H1 (cell line): ENCODE measurements at regions not wholly inside any gene's neighbourhood (a gene's known extent, or its start where the extent isn't known, plus 50 kb on each side); places are given as distances from the start of the nearest gene placed in this dataset. TPM values are rescaled to one million over a fixed set of nuclear protein-coding genes. Genes with fewer than 3 reads are reported as not detected.

Source experiments
- CTCF ChIA-PET: fragments of 300-600 bp; sonication (Branson Sonifier 250); formaldehyde crosslinking; loops from one replicate; lab custom pipeline; 2021; ENCODE audit not compliant: partially characterized antibody; lab: Charles Lee
- POLR2A ChIA-PET: fragments of 300-600 bp; sonication (Branson Sonifier 250); formaldehyde crosslinking; loops from one replicate; lab custom pipeline; 2021; ENCODE audit warnings: inconsistent platforms; ENCODE audit not compliant: partially characterized antibody; lab: Charles Lee
- DNase-seq, 2 experiments: peaks; one replicate each; pipeline versions ENCODE4 v3.0.0 to v3.0.0-alpha.2; 2010 to 2022; ENCODE audit warnings: low spot score in 2 of 2, low read depth in 1 of 2, mixed read lengths in 1 of 2
- FAIRE-seq: peaks from 2 replicates; lab custom pipeline; 2011; peaks lifted over from hg19 to GRCh38; lab: Jason Lieb, UNC
- H2AFZ ChIP-seq: 2 replicates; pipeline ENCODE4 v1.8.1; 2012; ENCODE audit warnings: low read length, inconsistent platforms
- H2AK5ac ChIP-seq: 2 replicates; pipeline ENCODE4 v1.6.1; 2013; ENCODE audit warnings: low read depth, low read length
- H2BK120ac ChIP-seq: replicated peaks from 2 replicates; pipeline ENCODE3; 2013; ENCODE audit warnings: low read depth, low read length, inconsistent platforms
- H2BK12ac ChIP-seq: 2 replicates; pipeline ENCODE4 v1.6.1; 2013; ENCODE audit warnings: low read depth, low read length
- H2BK15ac ChIP-seq: 2 replicates; pipeline ENCODE4 v1.6.1; 2013; ENCODE audit warnings: low read length
- H2BK20ac ChIP-seq: 2 replicates; pipeline ENCODE4 v1.6.1; 2013; ENCODE audit warnings: low read length
- H2BK5ac ChIP-seq: 2 replicates; pipeline ENCODE4 v1.6.1; 2013; ENCODE audit warnings: low read depth, low read length
- H3K14ac ChIP-seq: 2 replicates; pipeline ENCODE4 v1.6.1; 2013; ENCODE audit warnings: inconsistent platforms; ENCODE audit not compliant: insufficient read length
- H3K18ac ChIP-seq: 2 replicates; pipeline ENCODE4 v1.6.1; 2013; ENCODE audit warnings: low read length; ENCODE audit errors: extremely low read depth
- H3K23ac ChIP-seq: 2 replicates; pipeline ENCODE4 v1.6.1; 2013; ENCODE audit warnings: inconsistent platforms; ENCODE audit not compliant: insufficient read length
- H3K23me2 ChIP-seq: 2 replicates; pipeline ENCODE4 v1.6.1; 2013; ENCODE audit warnings: low read depth, low read length
- H3K27ac ChIP-seq: 2 replicates; pipeline ENCODE4 v1.6.1; 2011; ENCODE audit warnings: low read depth, low read length, inconsistent platforms
- H3K27me3 ChIP-seq, 4 experiments: replicated peaks in 1 of 4; 1 replicate in 1 of 4; 2 replicates in 3 of 4; pipeline versions ENCODE4 v1.6.1 to v1.8.1; 2011 to 2013; ENCODE audit warnings: low read length in 3 of 4, mild to moderate bottlenecking in 3 of 4, inconsistent platforms in 2 of 4, mixed read lengths in 2 of 4, moderate library complexity in 1 of 4; ENCODE audit not compliant: control insufficient read depth in 3 of 4, insufficient read depth in 3 of 4; ENCODE audit errors: extremely low read depth in 1 of 4
- H3K36me3 ChIP-seq, 4 experiments: 2 replicates each; pipeline versions ENCODE4 v1.6.1 to v1.8.1; 2011 to 2013; ENCODE audit warnings: mild to moderate bottlenecking in 4 of 4, low read length in 3 of 4, moderate library complexity in 2 of 4, control low read depth in 1 of 4, inconsistent platforms in 1 of 4; ENCODE audit not compliant: insufficient read depth in 4 of 4, control insufficient read depth in 2 of 4
- H3K4ac ChIP-seq: replicated peaks from 2 replicates; pipeline ENCODE3; 2013; ENCODE audit warnings: low read length, low read depth, mixed read lengths, inconsistent platforms; ENCODE audit not compliant: insufficient read length
- H3K4me1 ChIP-seq, 4 experiments: replicated peaks in 1 of 4; 1 replicate in 1 of 4; 2 replicates in 3 of 4; pipeline versions ENCODE4 v1.6.1 to v1.8.1; 2011 to 2013; ENCODE audit warnings: low read length in 3 of 4, inconsistent platforms in 2 of 4, mixed read lengths in 1 of 4; ENCODE audit not compliant: insufficient read depth in 4 of 4, control insufficient read depth in 3 of 4
- H3K4me2 ChIP-seq, 2 experiments: 2 replicates each; pipeline versions ENCODE4 v1.6.1 to v1.8.1; 2011 to 2013; ENCODE audit warnings: low read depth in 2 of 2, low read length in 2 of 2, control low read depth in 1 of 2, inconsistent platforms in 1 of 2, mild to moderate bottlenecking in 1 of 2; ENCODE audit not compliant: insufficient read depth in 1 of 2
- H3K4me3 ChIP-seq, 4 experiments: fragments of 200-600, 300-600 bp in 1 of 4; sonication (generic), shearing (Covaris generic), sonication (Bioruptor Twin) in 1 of 4; 2 replicates each; pipeline versions ENCODE4 v1.5.1 to v1.8.1; 2011 to 2016; ENCODE audit warnings: low read length in 4 of 4, low read depth in 3 of 4, control low read depth in 2 of 4, inconsistent platforms in 2 of 4, mild to moderate bottlenecking in 2 of 4, mixed read lengths in 1 of 4, moderate library complexity in 1 of 4; ENCODE audit not compliant: insufficient read depth in 2 of 4; ENCODE audit errors: extremely low read depth in 1 of 4
- H3K56ac ChIP-seq: replicated peaks from 2 replicates; pipeline ENCODE3; 2013; ENCODE audit warnings: low read depth, mild to moderate bottlenecking, mixed read lengths, low read length, inconsistent platforms; ENCODE audit not compliant: insufficient read length
- H3K79me1 ChIP-seq: 2 replicates; pipeline ENCODE4 v1.6.1; 2013; ENCODE audit warnings: low read depth, low read length, control low read depth
- H3K79me2 ChIP-seq, 2 experiments: 2 replicates each; pipeline versions ENCODE4 v1.6.1 to v1.8.1; 2012 to 2013; ENCODE audit warnings: low read length in 2 of 2, mild to moderate bottlenecking in 2 of 2, inconsistent platforms in 1 of 2; ENCODE audit not compliant: insufficient read depth in 2 of 2, control insufficient read depth in 1 of 2
- H3K9ac ChIP-seq, 4 experiments: replicated peaks in 1 of 4; 1 replicate in 1 of 4; 2 replicates in 3 of 4; pipeline versions ENCODE4 v1.6.1 to v1.8.1; 2011 to 2013; ENCODE audit warnings: low read depth in 3 of 4, low read length in 3 of 4, control low read depth in 2 of 4, mild to moderate bottlenecking in 2 of 4, moderate library complexity in 2 of 4, inconsistent platforms in 1 of 4; ENCODE audit errors: extremely low read depth in 1 of 4
- H3K9me3 ChIP-seq, 2 experiments: 2 replicates each; pipeline versions ENCODE4 v1.6.1 to v1.8.1; 2012 to 2013; ENCODE audit warnings: mild to moderate bottlenecking in 2 of 2, moderate library complexity in 2 of 2, control low read depth in 1 of 2, inconsistent platforms in 1 of 2, low read depth in 1 of 2, low read length in 1 of 2, mixed read lengths in 1 of 2; ENCODE audit not compliant: insufficient read depth in 2 of 2
- H4K20me1 ChIP-seq, 2 experiments: replicated peaks in 1 of 2; 2 replicates each; pipeline versions ENCODE3 to v1.8.1; 2011 to 2013; ENCODE audit warnings: inconsistent platforms in 2 of 2, low read length in 2 of 2, mild to moderate bottlenecking in 1 of 2; ENCODE audit not compliant: insufficient read depth in 2 of 2, control insufficient read depth in 1 of 2
- H4K5ac ChIP-seq: 2 replicates; pipeline ENCODE4 v1.6.1; 2013; ENCODE audit warnings: low read length, low read depth, mixed read lengths, inconsistent platforms; ENCODE audit not compliant: insufficient read length
- H4K8ac ChIP-seq: 2 replicates; pipeline ENCODE4 v1.8.0; 2013; ENCODE audit warnings: mild to moderate bottlenecking, moderate library complexity, low read length, inconsistent platforms; ENCODE audit not compliant: insufficient read depth; ENCODE audit errors: extremely low read depth
- H4K91ac ChIP-seq: replicated peaks from 2 replicates; pipeline ENCODE3; 2013; ENCODE audit warnings: low read length, mixed read lengths, inconsistent platforms; ENCODE audit not compliant: insufficient read length
- MAX ChIP-seq: IDR thresholded peaks from 2 replicates; pipeline ENCODE4 v1.6.1; 2012; ENCODE audit warnings: inconsistent platforms
- RNF2 ChIP-seq: fragments of 200-900, 300-1000 bp; sonication (generic); IDR thresholded peaks from 2 replicates; pipeline ENCODE4 v1.7.1; 2016; ENCODE audit warnings: borderline replicate concordance, low read depth, mild to moderate bottlenecking, antibody characterized with exemption, low read length; ENCODE audit not compliant: poor library complexity, severe bottlenecking; ENCODE audit errors: missing control alignments
- TEAD4 ChIP-seq: IDR thresholded peaks from 2 replicates; pipeline ENCODE4 v1.6.1; 2012; ENCODE audit warnings: low read depth, low read length, inconsistent platforms, mixed read lengths
- microRNA counts: library from miRNA; unstranded; fragments of <30 nt; microRNA quantifications from one replicate; lab custom pipeline; 2015
- small RNA-seq: library from polyadenylated mRNA; stranded (forward); fragments of <200 nt; extraction: miRNeasy Mini kit (QIAGEN cat#:217004); gene quantifications from one replicate; pipeline ENCODE3, GENCODE V24; 2013; ENCODE audit not compliant: insufficient read depth

- H4K5ac ChIP-seq = no peak overlapping the region
- H3K4ac ChIP-seq = no peak overlapping the region
- no peak overlapping the region for H2AFZ ChIP-seq
- H2BK15ac ChIP-seq = no peak overlapping the region
- H4K20me1 ChIP-seq = no peaks in the 10 kb centered on the region
- H3K23ac ChIP-seq = no peak overlapping the region
- DNase-seq (no peak), FAIRE-seq (no peak)
- ChIA-PET CTCF (no interaction called here), POLR2A (no interaction called here)
- no peak overlapping the region for H4K91ac ChIP-seq
- H3K23me2 ChIP-seq = no peaks in the 10 kb centered on the region
- no peaks in the 10 kb centered on the region for H3K79me1 ChIP-seq
- H3K14ac ChIP-seq = no peak overlapping the region
- no peak overlapping the region for H3K9ac ChIP-seq
- H3K9me3 ChIP-seq = no peaks in the 10 kb centered on the region
- no peak overlapping the region for H3K4me2 ChIP-seq
- no peak overlapping the region for H2BK12ac ChIP-seq
- TF ChIP-seq RNF2 (no peak), TEAD4 (no peak), MAX (no peak)
- H3K36me3 ChIP-seq = no peaks in the 10 kb centered on the region
- no peaks in the 10 kb centered on the region for H3K4me1 ChIP-seq
- no peak overlapping the region for H4K8ac ChIP-seq
- H2BK20ac ChIP-seq = no peak overlapping the region
- no peak overlapping the region for H2AK5ac ChIP-seq
- H2BK120ac ChIP-seq = no peak overlapping the region
- no peaks in the 10 kb centered on the region for H3K79me2 ChIP-seq
- no peaks in the 10 kb centered on the region for H3K27me3 ChIP-seq
- no peak overlapping the region for H2BK5ac ChIP-seq
- H3K18ac ChIP-seq = no peak overlapping the region
- no peak overlapping the region for H3K4me3 ChIP-seq
- H3K27ac ChIP-seq = no peak overlapping the region
- no peak overlapping the region for H3K56ac ChIP-seq
Observed at GRCh38 chr4:115165503-115165902, 52.1 kb upstream of the NDST4 start.

MicroRNA genes in the stretch of these regions (microRNA counts, 767-probe panel; counts per million panel counts)
- 879 counts per million, percentile 95 among the panel's probes with 10 or more counts for microRNA hsa-miR-1973 (lab: Ali Mortazavi, UCI)

Small RNA genes in the stretch of these regions (small RNA-seq; reads per million reads assigned to genes)
- gene RNU6-119P = not detected
